ENCODE measurements at regions not wholly inside any gene's neighbourhood (a gene's known extent, or its start where the extent isn't known, plus 50 kb on each side); places are given as distances from the start of the nearest gene placed in this dataset.

- no peak overlapping the region for H2AFZ ChIP-seq (ENCODE audit: low read depth, low read length, severe bottlenecking)
Measured at GRCh38 chr5:153432583-153432982, 57.9 kb upstream of the GRIA1 start.

GRCh38 chr5:153437251-153437650 lies 53.2 kb upstream of the GRIA1 start:
- H2AFZ ChIP-seq (ENCODE audit: low read depth, low read length, severe bottlenecking): no peak overlapping the region

More at GRCh38 chr5:153432583-153432982, 57.9 kb upstream of the GRIA1 start:
- no peaks in the 10 kb centered on the region for H3K36me3 ChIP-seq (ENCODE audit: low read length)
- no peaks in the 10 kb centered on the region for H4K20me1 ChIP-seq (ENCODE audit: low read depth, low read length)
- no peaks in the 10 kb centered on the region for H3K79me2 ChIP-seq (ENCODE audit: insufficient read depth, low read length)
- no peaks in the 10 kb centered on the region for H3K9me2 ChIP-seq (replicated peaks; ENCODE audit: insufficient read depth, low read length)
- H3K27me3 ChIP-seq (ENCODE audit: low read length): no peaks in the 10 kb centered on the region
- H3K9me3 ChIP-seq (ENCODE audit: insufficient read depth, low read length): no peaks in the 10 kb centered on the region
- H3F3A ChIP-seq (ENCODE audit: insufficient read depth): no peaks in the 10 kb centered on the region
- no peak overlapping the region for H3K4me3 ChIP-seq (ENCODE audit: insufficient read depth, low read length, poor library complexity, severe bottlenecking)
- no peak overlapping the region for H3K27ac ChIP-seq (ENCODE audit: low read depth, low read length)
- no peak for TF ChIP-seq EZH2phosphoT487 (conservative IDR thresholded peaks at IDR 0.05; ENCODE audit: low read length)
- no peak for TF ChIP-seq CTCF (IDR thresholded peaks at IDR 0.05; ENCODE audit: insufficient read depth, low read length, poor library complexity, severe bottlenecking)
- H3K4me2 ChIP-seq (ENCODE audit: low read depth, low read length, poor library complexity, severe bottlenecking): no peak overlapping the region
- no peak overlapping the region for H3K9ac ChIP-seq (ENCODE audit: low read length)

GRCh38 chr5:153439130-153439529 lies 51.3 kb upstream of the GRIA1 start:
- Histone ChIP-seq H3K9ac (ENCODE audit: low read length) (no peak overlapping the region), H3K27me3 (ENCODE audit: low read length) (no peaks in the 10 kb centered on the region), H2AFZ (ENCODE audit: low read depth, low read length, severe bottlenecking) (no peak overlapping the region), H3K36me3 (ENCODE audit: low read length) (no peaks in the 10 kb centered on the region), H3K4me3 (ENCODE audit: insufficient read depth, low read length, poor library complexity, severe bottlenecking) (no peak overlapping the region), H4K20me1 (ENCODE audit: low read depth, low read length) (no peaks in the 10 kb centered on the region), H3F3A (ENCODE audit: insufficient read depth) (no peaks in the 10 kb centered on the region), H3K9me2 (replicated peaks; ENCODE audit: insufficient read depth, low read length) (no peaks in the 10 kb centered on the region), H3K27ac (ENCODE audit: low read depth, low read length) (no peak overlapping the region), H3K4me2 (ENCODE audit: low read depth, low read length, poor library complexity, severe bottlenecking) (no peak overlapping the region), H3K9me3 (ENCODE audit: insufficient read depth, low read length) (no peaks in the 10 kb centered on the region), H3K79me2 (ENCODE audit: insufficient read depth, low read length) (no peaks in the 10 kb centered on the region)
- TF ChIP-seq CTCF (IDR thresholded peaks at IDR 0.05; ENCODE audit: insufficient read depth, low read length, poor library complexity, severe bottlenecking) (no peak), EZH2phosphoT487 (conservative IDR thresholded peaks at IDR 0.05; ENCODE audit: low read length) (no peak)

More at GRCh38 chr5:153437251-153437650, 53.2 kb upstream of the GRIA1 start:
- Histone ChIP-seq H3K79me2 (ENCODE audit: insufficient read depth, low read length) (no peaks in the 10 kb centered on the region), H3K9me2 (replicated peaks; ENCODE audit: insufficient read depth, low read length) (no peaks in the 10 kb centered on the region), H3K4me3 (ENCODE audit: insufficient read depth, low read length, poor library complexity, severe bottlenecking) (no peak overlapping the region), H4K20me1 (ENCODE audit: low read depth, low read length) (no peaks in the 10 kb centered on the region), H3K27ac (ENCODE audit: low read depth, low read length) (no peak overlapping the region), H3K9me3 (ENCODE audit: insufficient read depth, low read length) (no peaks in the 10 kb centered on the region), H3F3A (ENCODE audit: insufficient read depth) (no peaks in the 10 kb centered on the region), H3K9ac (ENCODE audit: low read length) (no peak overlapping the region), H3K4me2 (ENCODE audit: low read depth, low read length, poor library complexity, severe bottlenecking) (no peak overlapping the region), H3K27me3 (ENCODE audit: low read length) (no peaks in the 10 kb centered on the region), H3K36me3 (ENCODE audit: low read length) (no peaks in the 10 kb centered on the region)
- no peak for TF ChIP-seq EZH2phosphoT487 (conservative IDR thresholded peaks at IDR 0.05; ENCODE audit: low read length)
- TF ChIP-seq CTCF (IDR thresholded peaks at IDR 0.05; ENCODE audit: insufficient read depth, low read length, poor library complexity, severe bottlenecking): no peak

All from SU-DHL-6 (cell line).